H9 (cell line): ENCODE measurements at regions not wholly inside any gene's neighbourhood (a gene's known extent, or its start where the extent isn't known, plus 50 kb on each side); places are given as distances from the start of the nearest gene placed in this dataset.
"Not testable (repeated sequence)": the region's sequence is repeated elsewhere in the genome, so short reads cannot be mapped to it uniquely, and the experiment has no call there.

Experiments
- DNase-seq: peaks from one replicate; pipeline ENCODE4 v3.0.0-alpha.2; 2017
- H2AFZ ChIP-seq: one replicate; pipeline ENCODE4 v1.6.1; 2013; ENCODE audit warnings: mild to moderate bottlenecking, low read length, control low read depth, moderate library complexity
- H2AK5ac ChIP-seq: 2 replicates; pipeline ENCODE4 v1.6.1; 2013; ENCODE audit warnings: low read length, control low read depth, mixed read lengths; ENCODE audit not compliant: insufficient read length
- H2BK120ac ChIP-seq: one replicate; pipeline ENCODE4 v1.6.1; 2013; ENCODE audit warnings: low read depth, mild to moderate bottlenecking, low read length, control low read depth, inconsistent platforms; ENCODE audit not compliant: poor library complexity, severe bottlenecking
- H2BK12ac ChIP-seq: 2 replicates; pipeline ENCODE4 v1.6.1; 2013; ENCODE audit warnings: low read length, control low read depth, mixed read lengths, low read depth; ENCODE audit not compliant: insufficient read length
- H2BK15ac ChIP-seq: 2 replicates; pipeline ENCODE4 v1.6.1; 2013; ENCODE audit warnings: low read depth, low read length, control low read depth
- H2BK20ac ChIP-seq: one replicate; pipeline ENCODE4 v1.6.1; 2013; ENCODE audit warnings: low read depth, mild to moderate bottlenecking, low read length, control low read depth, inconsistent platforms; ENCODE audit not compliant: poor library complexity, severe bottlenecking
- H2BK5ac ChIP-seq: 2 replicates; pipeline ENCODE4 v1.6.1; 2013; ENCODE audit warnings: low read length, control low read depth, mixed read lengths; ENCODE audit not compliant: insufficient read length
- H3K14ac ChIP-seq: 2 replicates; pipeline ENCODE4 v1.6.1; 2013; ENCODE audit warnings: low read length, control low read depth; ENCODE audit not compliant: insufficient read depth
- H3K18ac ChIP-seq: 2 replicates; pipeline ENCODE4 v1.6.1; 2013; ENCODE audit warnings: low read depth, mild to moderate bottlenecking, mixed read lengths, low read length, control low read depth; ENCODE audit not compliant: insufficient read length
- H3K23ac ChIP-seq: 2 replicates; pipeline ENCODE4 v1.6.1; 2013; ENCODE audit warnings: low read length, control low read depth, mixed read lengths, low read depth; ENCODE audit not compliant: insufficient read length
- H3K23me2 ChIP-seq: 2 replicates; pipeline ENCODE4 v1.6.1; 2013; ENCODE audit warnings: low read depth, mild to moderate bottlenecking, mixed read lengths, low read length, control low read depth; ENCODE audit not compliant: insufficient read length, poor library complexity, severe bottlenecking
- H3K27ac ChIP-seq: 2 replicates; pipeline ENCODE4 v1.5.1; 2013; ENCODE audit warnings: low read length, control low read depth, mixed read lengths, low read depth; ENCODE audit not compliant: insufficient read length
- H3K27me3 ChIP-seq: 2 replicates; pipeline ENCODE4 v1.6.1; 2013; ENCODE audit warnings: low read length, control low read depth, inconsistent platforms; ENCODE audit not compliant: insufficient read depth
- H3K4ac ChIP-seq: 2 replicates; pipeline ENCODE4 v1.6.1; 2013; ENCODE audit warnings: low read depth, mild to moderate bottlenecking, control low read depth, inconsistent platforms, low read length, moderate library complexity
- H3K4me1 ChIP-seq: 2 replicates; pipeline ENCODE4 v1.6.1; 2013; ENCODE audit warnings: low read length, control low read depth, inconsistent platforms; ENCODE audit not compliant: insufficient read depth
- H3K4me2 ChIP-seq: 2 replicates; pipeline ENCODE4 v1.6.1; 2013; ENCODE audit warnings: low read length, control low read depth, mixed read lengths; ENCODE audit not compliant: insufficient read length, insufficient read depth
- H3K56ac ChIP-seq: 2 replicates; pipeline ENCODE4 v1.6.1; 2013; ENCODE audit warnings: low read depth, mild to moderate bottlenecking, mixed read lengths, low read length, control low read depth; ENCODE audit not compliant: insufficient read length
- H3K79me1 ChIP-seq: 2 replicates; pipeline ENCODE4 v1.6.1; 2013; ENCODE audit warnings: low read depth, mild to moderate bottlenecking, moderate library complexity, low read length, control low read depth, inconsistent platforms; ENCODE audit not compliant: insufficient read depth, poor library complexity, severe bottlenecking
- H3K79me2 ChIP-seq: 2 replicates; pipeline ENCODE4 v1.6.1; 2013; ENCODE audit warnings: low read length, control low read depth, inconsistent platforms; ENCODE audit not compliant: insufficient read depth
- H3K9ac ChIP-seq: 2 replicates; pipeline ENCODE4 v1.6.1; 2013; ENCODE audit warnings: low read length, control low read depth, mixed read lengths; ENCODE audit not compliant: insufficient read length; ENCODE audit errors: extremely low read depth
- H3K9me3 ChIP-seq: one replicate; pipeline ENCODE4 v1.6.1; 2013; ENCODE audit warnings: low read depth, low read length, inconsistent platforms; ENCODE audit not compliant: control insufficient read depth
- H3T11ph ChIP-seq: one replicate; pipeline ENCODE4 v1.6.1; 2013; ENCODE audit warnings: mild to moderate bottlenecking, low read length, control low read depth, inconsistent platforms
- H4K20me1 ChIP-seq: one replicate; pipeline ENCODE4 v1.6.1; 2013; ENCODE audit not compliant: control insufficient read depth, insufficient read length, insufficient read depth
- H4K5ac ChIP-seq: 2 replicates; pipeline ENCODE4 v1.6.1; 2013; ENCODE audit warnings: low read depth, mild to moderate bottlenecking, mixed read lengths, low read length, control low read depth; ENCODE audit not compliant: insufficient read length
- H4K8ac ChIP-seq: replicated peaks from 2 replicates; pipeline ENCODE4 v1.6.1; 2013; ENCODE audit warnings: low read length, control low read depth, mixed read lengths, low read depth; ENCODE audit not compliant: insufficient read length
- H4K91ac ChIP-seq: 2 replicates; pipeline ENCODE4 v1.6.1; 2013; ENCODE audit warnings: low read depth, mild to moderate bottlenecking, moderate library complexity, mixed read lengths, low read length, control low read depth; ENCODE audit not compliant: insufficient read length
- H3K27ac Mint-ChIP-seq, 3 experiments: 2 replicates in 2 of 3; 3 replicates in 1 of 3; pipeline ENCODE4 v1.8.0; 2020 to 2021; ENCODE audit warnings: mixed read lengths in 3 of 3, mild to moderate bottlenecking in 1 of 3, moderate library complexity in 1 of 3
- H3K27me3 Mint-ChIP-seq: 2 replicates; pipeline ENCODE4 v1.8.0; 2021; ENCODE audit warnings: low read depth, mild to moderate bottlenecking, moderate library complexity, mixed read lengths
- H3K36me3 Mint-ChIP-seq, 3 experiments: 2 replicates in 2 of 3; 3 replicates in 1 of 3; pipeline ENCODE4 v1.8.0; 2020 to 2021; ENCODE audit warnings: low read depth in 3 of 3, mixed read lengths in 3 of 3; ENCODE audit not compliant: insufficient read depth in 1 of 3
- H3K4me1 Mint-ChIP-seq, 2 experiments: 2 replicates each; pipeline ENCODE4 v1.8.0; 2020; ENCODE audit warnings: mixed read lengths in 2 of 2
- H3K4me3 Mint-ChIP-seq, 2 experiments: 2 replicates in 1 of 2; 3 replicates in 1 of 2; pipeline ENCODE4 v1.8.0; 2020 to 2021; ENCODE audit warnings: mild to moderate bottlenecking in 2 of 2, mixed read lengths in 2 of 2, moderate library complexity in 1 of 2
- H3K9me3 Mint-ChIP-seq, 2 experiments: 2 replicates in 1 of 2; 3 replicates in 1 of 2; pipeline ENCODE4 v1.8.0; 2020; ENCODE audit warnings: mild to moderate bottlenecking in 2 of 2, mixed read lengths in 2 of 2, moderate library complexity in 1 of 2
- WGBS: extraction: QIAGEN DNeasy Blood & Tissue Kit; methylation state at CpG from one replicate; pipeline ENCODE4 v1.1.7; 2013; ENCODE audit warnings: missing lambda C conversion rate, low lambda C conversion rate, mixed read lengths; ENCODE audit not compliant: insufficient read length; ENCODE audit errors: extremely low coverage; 5-methylcytosine and 5-hydroxymethylcytosine counted together

DNA sequence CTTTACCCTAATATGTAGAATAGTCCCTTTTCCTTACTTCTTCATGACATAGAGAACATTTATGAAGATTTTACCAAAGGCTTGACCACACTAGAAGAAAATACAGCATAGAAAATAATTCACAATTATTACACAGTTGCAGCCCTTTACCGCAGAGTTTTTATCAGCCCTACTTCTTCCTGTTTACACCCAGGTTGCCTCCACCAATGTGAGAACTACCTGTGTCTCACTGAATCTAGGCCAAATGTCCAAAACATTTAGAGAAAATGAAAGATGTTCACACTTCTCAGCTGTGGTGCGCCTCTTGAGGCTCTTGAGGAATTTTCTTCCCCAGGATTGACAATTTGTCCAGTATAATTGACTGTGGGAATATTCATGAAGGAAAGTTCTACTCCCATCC, 422.7 kb downstream of the SRGAP2C start:
- H3T11ph ChIP-seq, H3K27ac ChIP-seq, H3K27me3 ChIP-seq, H3K4me3 Mint-ChIP-seq, H3K4ac ChIP-seq, H2BK5ac ChIP-seq, H3K56ac ChIP-seq, H3K4me1 ChIP-seq, H3K14ac ChIP-seq, H2BK15ac ChIP-seq, H3K4me2 ChIP-seq, H4K20me1 ChIP-seq, H2BK12ac ChIP-seq, H3K27ac Mint-ChIP-seq, H3K18ac ChIP-seq, H3K23me2 ChIP-seq, H3K9me3 ChIP-seq, H3K27me3 Mint-ChIP-seq, H2BK120ac ChIP-seq, DNase-seq, H2AK5ac ChIP-seq, H3K4me1 Mint-ChIP-seq, H2AFZ ChIP-seq, H3K9ac ChIP-seq, H2BK20ac ChIP-seq, H3K79me2 ChIP-seq, H3K23ac ChIP-seq, H4K91ac ChIP-seq, H3K79me1 ChIP-seq, H4K5ac ChIP-seq, H4K8ac ChIP-seq: not testable (repeated sequence)
- Mint-ChIP-seq H3K9me3 (peaks cover 15% of the 10 kb centered on the region in 2 experiments), H3K36me3 (peaks cover 6 to 14% (median 11%) of the 10 kb centered on the region in 3 experiments; a peak in 5 of 7 replicates)
- WGBS = no CpG with 5 or more reads among the region's 2 CpGs
